GM21447 (cell line): ENCODE measurements at regions not wholly inside any gene's neighbourhood (a gene's known extent, or its start where the extent isn't known, plus 50 kb on each side); places are given as distances from the start of the nearest gene placed in this dataset.
"Not testable (repeated sequence)": the region's sequence is repeated elsewhere in the genome, so short reads cannot be mapped to it uniquely, and the experiment has no call there.

Experiments
- ATAC-seq: cut with Tn5 transposase; IDR thresholded peaks from one replicate; pipeline ENCODE4 v1.9.1; 2021; ENCODE audit not compliant: unreplicated experiment

GRCh38 chr2:31664949-31665724 is 84.4 kb upstream of the SRD5A2 start:
- ATAC-seq = no peak

- no peak for ATAC-seq
Measured at GRCh38 chr2:31660812-31661335, 80.1 kb upstream of the SRD5A2 start.

- no peak for ATAC-seq
Measured at GRCh38 chr2:31660165-31660564, 79.4 kb upstream of the SRD5A2 start.

- no peak for ATAC-seq
Measured at GRCh38 chr2:31654241-31654640, 73.5 kb upstream of the SRD5A2 start.

GRCh38 chr2:31651736-31652135 is 71.0 kb upstream of the SRD5A2 start:
- no peak for ATAC-seq

GRCh38 chr2:31651267-31651666 is 70.5 kb upstream of the SRD5A2 start:
- no peak for ATAC-seq

- ATAC-seq = no peak
Measured at GRCh38 chr2:31644551-31644950, 63.8 kb upstream of the SRD5A2 start.

- no peak for ATAC-seq
Measured at GRCh38 chr2:31642707-31643106, 62.0 kb upstream of the SRD5A2 start.

- ATAC-seq = not testable (repeated sequence)
Measured at GRCh38 chr2:31632201-31632600, 51.5 kb upstream of the SRD5A2 start.
